Stimulated activated naive B cell treated with anti-CD40 and anti-IgM and Interleukin-4, amounts not matched to agents 10 μg/mL and 1 μg/mL and 100 μg/mL, for 72 hours (primary cell): ENCODE measurements at regions not wholly inside any gene's neighbourhood (a gene's known extent, or its start where the extent isn't known, plus 50 kb on each side); places are given as distances from the start of the nearest gene placed in this dataset.
"Not testable (repeated sequence)": the region's sequence is repeated elsewhere in the genome, so short reads cannot be mapped to it uniquely, and the experiment has no call there.

Source experiments
- ATAC-seq, 2 donors: fragments of 150-1000 bp; cut with Tn5 transposase; replicated peaks; 2 replicates each; pipeline ENCODE4 v1.10.0; 2021; ENCODE audit warnings: moderate library complexity in 1 of 2
- DNase-seq: peaks from one replicate; pipeline ENCODE4 v3.0.0; 2021
- H3K27ac Mint-ChIP-seq: one replicate; pipeline ENCODE4 v1.8.0; 2022; ENCODE audit warnings: mild to moderate bottlenecking, mixed read lengths
- H3K27me3 Mint-ChIP-seq, 2 donors: one replicate each; pipeline ENCODE4 v1.8.0; 2022; ENCODE audit warnings: mixed read lengths in 2 of 2
- H3K36me3 Mint-ChIP-seq, 2 donors: one replicate each; pipeline ENCODE4 v1.8.0; 2022; ENCODE audit warnings: mixed read lengths in 2 of 2, mild to moderate bottlenecking in 1 of 2
- H3K4me1 Mint-ChIP-seq, 2 donors: one replicate each; pipeline ENCODE4 v1.8.0; 2022; ENCODE audit warnings: mixed read lengths in 2 of 2, mild to moderate bottlenecking in 1 of 2
- H3K4me3 Mint-ChIP-seq, 2 donors: one replicate each; pipeline ENCODE4 v1.8.0; 2022; ENCODE audit warnings: mild to moderate bottlenecking in 2 of 2, mixed read lengths in 2 of 2, moderate library complexity in 1 of 2
- H3K9me3 Mint-ChIP-seq, 2 donors: one replicate each; pipeline ENCODE4 v1.8.0; 2022; ENCODE audit warnings: mixed read lengths in 2 of 2, mild to moderate bottlenecking in 1 of 2

DNA sequence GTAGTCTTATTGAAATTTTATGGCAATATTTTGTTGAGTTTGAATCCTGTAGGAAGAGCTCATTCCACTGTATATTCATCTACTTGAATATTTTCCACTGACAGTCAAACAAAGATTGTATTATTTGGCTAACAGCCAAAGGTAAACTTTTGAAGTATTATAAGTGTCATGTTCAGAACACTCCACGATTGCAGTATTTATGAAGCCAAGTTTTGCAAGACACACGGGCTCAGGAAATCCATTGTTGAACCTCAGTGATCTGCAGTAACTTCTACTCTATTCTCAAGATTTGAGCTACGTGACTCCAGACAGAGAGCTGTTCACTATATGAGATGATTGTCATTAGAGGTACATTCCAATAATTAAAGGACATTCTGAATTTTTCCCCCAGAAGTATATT, 302.7 kb upstream of the ADGRL3 start:
- Mint-ChIP-seq H3K27ac (no peak overlapping the region), H3K4me3 (no peak overlapping the region), H3K36me3 (no peaks in the 10 kb centered on the region), H3K9me3 (peaks cover 0 to 3% of the 10 kb centered on the region in 2 donors), H3K4me1 (no peaks in the 10 kb centered on the region), H3K27me3 (no peaks in the 10 kb centered on the region)
- ATAC-seq = no peak
- DNase-seq = no peak

DNA sequence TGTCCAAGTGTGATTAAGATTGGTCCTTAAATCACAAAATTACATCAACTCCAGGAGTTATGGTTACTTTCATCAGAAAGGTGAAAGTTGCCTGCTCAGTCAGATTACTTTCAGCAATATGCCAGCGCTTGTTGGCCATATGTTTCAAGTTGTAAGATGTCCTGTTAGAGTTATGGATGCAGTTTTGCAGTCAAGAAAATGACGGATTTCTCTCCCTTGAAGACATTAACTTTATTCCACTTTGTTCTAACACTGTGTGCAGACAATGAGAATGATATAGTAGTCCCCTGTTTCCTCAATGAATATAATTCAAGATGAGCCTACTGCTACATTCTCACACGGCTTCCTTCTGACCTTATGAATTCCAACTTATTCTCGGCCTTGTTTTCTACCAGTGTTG, 295.0 kb upstream of the ADGRL3 start:
- no peaks in the 10 kb centered on the region for H3K27me3 Mint-ChIP-seq
- no peaks in the 10 kb centered on the region for H3K36me3 Mint-ChIP-seq
- DNase-seq (no peak), ATAC-seq (no peak)
- H3K4me1 Mint-ChIP-seq = no peaks in the 10 kb centered on the region
- H3K4me3 Mint-ChIP-seq = no peak overlapping the region
- no peak overlapping the region for H3K27ac Mint-ChIP-seq
- H3K9me3 Mint-ChIP-seq = peaks cover 4 to 7% of the 10 kb centered on the region in 2 donors

DNA sequence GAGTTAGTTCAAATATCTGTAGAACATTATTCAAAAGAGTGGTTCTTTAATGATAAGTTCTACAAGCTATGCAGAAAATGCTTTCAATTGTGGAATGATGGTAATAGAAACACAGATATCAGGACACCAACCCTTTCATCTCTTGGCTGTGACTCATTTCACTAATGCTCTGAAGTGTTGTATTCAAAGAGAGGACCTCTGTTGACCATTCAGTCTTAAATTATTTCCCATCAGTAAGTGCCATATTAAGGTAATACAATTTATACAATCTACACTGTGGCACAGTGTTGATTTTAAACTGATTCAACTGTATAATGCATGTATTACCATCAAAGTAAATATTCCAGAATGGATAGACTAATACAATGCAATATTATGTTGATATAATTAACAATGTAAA, 289.0 kb upstream of the ADGRL3 start:
- no peak for ATAC-seq
- Mint-ChIP-seq H3K27me3 (no peaks in the 10 kb centered on the region), H3K4me1 (no peaks in the 10 kb centered on the region), H3K9me3 (peaks cover 2 to 7% of the 10 kb centered on the region in 2 donors), H3K27ac (no peak overlapping the region), H3K36me3 (no peaks in the 10 kb centered on the region), H3K4me3 (no peak overlapping the region)
- no peak for DNase-seq

DNA sequence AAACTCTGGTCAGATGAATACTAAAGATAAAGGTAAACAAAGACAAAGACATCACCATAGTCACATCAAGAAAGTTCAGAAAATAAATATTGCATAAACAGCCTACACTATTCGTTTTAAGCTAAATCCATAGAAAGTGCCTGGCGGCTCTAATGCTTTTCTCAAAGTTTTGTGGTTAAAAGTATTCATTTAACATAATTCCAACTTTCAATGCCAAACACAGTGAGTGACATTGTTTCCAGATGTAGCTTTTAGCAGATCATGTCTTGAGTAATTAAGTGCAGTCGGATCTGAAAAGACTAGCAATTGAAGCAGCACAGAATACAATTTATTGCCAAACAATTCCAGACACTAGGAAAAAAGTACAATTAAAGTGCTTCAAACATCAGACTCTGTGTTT, 287.1 kb upstream of the ADGRL3 start:
- no peaks in the 10 kb centered on the region for H3K4me1 Mint-ChIP-seq
- H3K9me3 Mint-ChIP-seq = peaks cover 4 to 7% of the 10 kb centered on the region in 2 donors
- ATAC-seq (no peak), DNase-seq (no peak)
- H3K27ac Mint-ChIP-seq = no peak overlapping the region
- no peaks in the 10 kb centered on the region for H3K27me3 Mint-ChIP-seq
- H3K36me3 Mint-ChIP-seq = no peaks in the 10 kb centered on the region
- H3K4me3 Mint-ChIP-seq = no peak overlapping the region

DNA sequence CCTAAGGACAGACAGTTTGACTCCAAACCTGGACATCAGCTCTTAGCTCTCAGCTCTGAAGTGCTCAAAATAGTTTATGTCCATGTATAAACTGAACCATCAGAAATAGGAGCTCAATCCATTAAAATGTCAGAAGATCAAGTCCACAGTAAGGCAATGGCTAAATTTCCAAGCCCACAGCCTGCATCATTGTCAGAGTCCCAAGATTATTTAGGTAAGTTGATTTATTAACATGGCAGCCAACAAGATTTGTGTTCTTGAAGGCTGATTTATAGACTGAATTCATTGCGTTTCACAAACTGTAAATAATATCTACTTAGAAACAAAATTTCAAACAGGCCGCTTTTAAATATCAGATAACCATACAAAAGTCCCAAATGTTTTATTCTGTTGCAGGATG, 286.5 kb upstream of the ADGRL3 start:
- DNase-seq (no peak), ATAC-seq (no peak)
- no peak overlapping the region for H3K4me3 Mint-ChIP-seq
- H3K4me1 Mint-ChIP-seq = no peaks in the 10 kb centered on the region
- H3K27me3 Mint-ChIP-seq = no peaks in the 10 kb centered on the region
- peaks cover 4 to 7% of the 10 kb centered on the region in 2 donors for H3K9me3 Mint-ChIP-seq
- no peak overlapping the region for H3K27ac Mint-ChIP-seq
- H3K36me3 Mint-ChIP-seq = no peaks in the 10 kb centered on the region

DNA sequence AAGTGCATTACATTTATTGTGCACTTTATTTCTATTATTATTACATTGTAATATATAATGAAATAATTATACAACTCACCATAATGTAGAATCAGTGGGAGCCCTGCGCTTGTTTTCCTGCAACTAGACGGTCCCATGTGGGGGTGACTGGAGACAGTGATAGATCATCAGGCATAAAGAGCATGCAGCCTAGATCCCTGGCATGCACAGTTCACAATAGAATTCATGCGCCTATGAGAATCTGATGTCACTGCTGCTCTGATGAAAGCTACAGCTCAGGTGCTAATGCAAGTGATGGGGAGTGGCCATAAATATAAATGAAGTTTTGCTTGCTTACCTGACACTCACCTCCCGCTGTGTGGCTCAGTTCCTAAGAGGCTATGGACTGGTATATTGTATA, 278.4 kb upstream of the ADGRL3 start:
- not testable (repeated sequence) for H3K27ac Mint-ChIP-seq, H3K27me3 Mint-ChIP-seq, H3K9me3 Mint-ChIP-seq, H3K4me1 Mint-ChIP-seq, H3K4me3 Mint-ChIP-seq, DNase-seq, H3K36me3 Mint-ChIP-seq, ATAC-seq

DNA sequence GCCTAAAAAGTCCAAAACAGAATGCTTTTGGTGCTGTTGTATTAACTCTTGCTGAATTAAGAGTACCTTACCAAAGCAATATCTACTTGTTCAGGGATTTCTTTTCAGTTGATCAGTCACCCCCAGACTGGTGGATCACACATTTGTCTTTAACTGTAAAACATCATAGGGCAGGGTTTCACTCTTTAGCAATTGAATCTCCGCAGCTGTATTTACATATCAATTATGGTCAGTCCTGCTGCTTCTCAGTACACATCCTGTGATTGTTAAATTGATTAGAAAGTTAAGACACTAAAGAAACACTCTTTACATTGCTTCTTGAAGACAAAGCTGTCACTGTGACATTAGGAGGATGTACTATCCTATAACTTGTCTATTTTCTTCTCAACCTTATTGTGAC, 277.1 kb upstream of the ADGRL3 start:
- no peak for ATAC-seq
- H3K36me3 Mint-ChIP-seq = no peaks in the 10 kb centered on the region

DNA sequence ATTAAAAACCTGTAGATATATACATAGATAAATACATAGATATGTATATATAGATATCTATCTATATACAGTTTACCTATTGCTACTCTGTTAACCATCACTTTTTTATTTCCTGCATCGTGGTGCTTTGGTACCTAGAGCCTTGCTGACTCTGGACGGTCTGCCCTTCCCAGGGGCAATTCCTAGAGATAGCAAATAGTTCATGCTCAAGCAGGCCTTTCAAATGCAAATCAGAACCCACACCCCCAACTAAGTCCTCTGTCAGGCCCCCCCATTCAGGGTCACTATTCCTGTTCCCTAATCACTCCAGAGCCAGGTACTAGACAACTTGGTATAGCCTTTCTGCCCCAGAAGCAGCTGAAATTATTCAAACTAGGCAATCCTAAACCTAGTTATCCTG, 273.5 kb upstream of the ADGRL3 start:
- H3K27me3 Mint-ChIP-seq = no peaks in the 10 kb centered on the region
- H3K36me3 Mint-ChIP-seq = no peaks in the 10 kb centered on the region
- no peak overlapping the region for H3K27ac Mint-ChIP-seq
- ATAC-seq = no peak
- no peak overlapping the region for H3K4me3 Mint-ChIP-seq
- peaks cover 0 to 4% of the 10 kb centered on the region in 2 donors for H3K9me3 Mint-ChIP-seq
- H3K4me1 Mint-ChIP-seq = no peaks in the 10 kb centered on the region
- DNase-seq = no peak

More for the DNA sequence above, 277.1 kb upstream of the ADGRL3 start:
- Mint-ChIP-seq H3K4me1 (no peaks in the 10 kb centered on the region), H3K4me3 (no peak overlapping the region), H3K27ac (no peak overlapping the region), H3K27me3 (no peaks in the 10 kb centered on the region), H3K9me3 (peaks cover 0 to 1% of the 10 kb centered on the region in 2 donors)
- DNase-seq = no peak

DNA sequence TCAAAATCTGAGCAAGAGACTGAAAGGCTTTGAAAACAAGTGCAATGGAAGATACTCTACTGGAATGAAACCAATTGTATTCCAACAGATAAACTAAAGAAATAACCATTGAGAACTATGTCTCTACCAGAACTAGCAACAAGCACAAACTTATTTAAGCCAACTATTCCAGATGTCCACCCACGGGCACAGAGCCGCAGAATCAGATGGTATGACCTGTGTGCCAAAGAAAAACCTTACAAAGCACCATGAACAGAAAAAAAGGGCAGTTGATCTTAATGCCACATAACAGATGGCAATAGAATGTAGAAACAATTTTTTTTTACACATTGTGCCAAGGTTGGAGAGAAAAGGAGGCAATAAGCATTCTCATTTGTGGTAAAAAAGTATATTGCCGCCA, 269.3 kb upstream of the ADGRL3 start:
- Mint-ChIP-seq H3K4me3 (no peak overlapping the region), H3K9me3 (peaks cover 0 to 4% of the 10 kb centered on the region in 2 donors), H3K27ac (no peak overlapping the region), H3K4me1 (no peaks in the 10 kb centered on the region), H3K36me3 (no peaks in the 10 kb centered on the region), H3K27me3 (no peaks in the 10 kb centered on the region)
- DNase-seq = no peak
- no peak for ATAC-seq

DNA sequence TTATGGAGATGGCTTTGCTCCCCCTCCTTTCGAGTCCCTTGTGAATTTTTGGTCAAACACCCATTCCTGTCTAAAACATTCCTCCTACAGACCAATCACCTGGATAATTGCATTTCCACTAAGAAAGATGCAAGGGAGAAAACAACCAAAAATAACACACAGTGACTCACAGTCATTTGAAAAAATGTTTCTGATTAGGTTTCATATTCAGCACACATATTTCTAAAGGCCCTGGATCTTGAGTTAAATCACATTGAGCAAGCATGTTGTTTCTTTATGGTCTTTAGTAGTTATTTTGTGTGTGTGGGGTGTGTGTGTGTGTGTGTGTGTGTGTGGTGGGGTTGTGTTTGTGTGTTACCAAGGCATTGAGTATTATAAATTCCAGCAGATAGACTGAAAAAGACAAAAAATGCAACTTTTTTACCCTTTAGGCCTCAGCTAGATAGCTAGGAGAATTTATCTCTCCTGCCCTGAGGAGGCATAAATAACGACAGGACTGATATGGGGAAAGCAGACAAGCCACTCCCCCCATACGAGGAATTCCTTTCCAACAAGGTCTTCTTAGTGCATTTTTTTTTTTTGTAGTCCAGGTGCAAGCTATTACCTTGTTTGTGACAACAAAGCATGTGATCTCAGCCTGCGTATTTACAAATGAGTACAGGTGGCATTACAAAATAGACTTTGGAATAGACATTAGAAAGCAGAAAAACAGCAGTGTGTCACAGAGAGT, 265.4 kb upstream of the ADGRL3 start:
- Mint-ChIP-seq H3K4me1 (no peaks in the 10 kb centered on the region), H3K27me3 (no peaks in the 10 kb centered on the region), H3K4me3 (no peak overlapping the region), H3K9me3 (peaks cover 0 to 3% of the 10 kb centered on the region in 2 donors), H3K36me3 (no peaks in the 10 kb centered on the region), H3K27ac (no peak overlapping the region)
- ATAC-seq (no peak), DNase-seq (no peak)

DNA sequence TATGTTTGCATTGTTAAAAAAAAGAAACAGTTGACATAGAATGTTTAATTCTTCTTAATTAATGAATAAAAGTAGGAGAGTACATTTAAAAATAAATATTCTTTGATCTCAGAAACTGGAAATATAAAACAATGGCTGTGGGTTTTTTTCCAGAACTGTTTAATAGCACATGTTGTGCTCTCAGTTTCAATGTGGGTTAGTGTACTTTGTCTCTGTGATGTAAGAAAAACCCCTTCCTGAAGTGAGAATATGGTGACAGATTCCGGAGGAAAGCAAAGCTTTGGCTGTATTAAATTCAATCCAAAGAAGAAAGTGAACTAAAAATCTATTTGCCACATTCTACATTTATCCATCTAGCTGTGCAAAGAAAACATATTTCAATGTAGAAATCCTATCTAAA, 261.9 kb upstream of the ADGRL3 start:
- ATAC-seq = no peak
- Mint-ChIP-seq H3K27ac (no peak overlapping the region), H3K36me3 (no peaks in the 10 kb centered on the region), H3K4me3 (no peak overlapping the region), H3K9me3 (no peaks in the 10 kb centered on the region), H3K27me3 (no peaks in the 10 kb centered on the region), H3K4me1 (no peaks in the 10 kb centered on the region)
- no peak for DNase-seq

DNA sequence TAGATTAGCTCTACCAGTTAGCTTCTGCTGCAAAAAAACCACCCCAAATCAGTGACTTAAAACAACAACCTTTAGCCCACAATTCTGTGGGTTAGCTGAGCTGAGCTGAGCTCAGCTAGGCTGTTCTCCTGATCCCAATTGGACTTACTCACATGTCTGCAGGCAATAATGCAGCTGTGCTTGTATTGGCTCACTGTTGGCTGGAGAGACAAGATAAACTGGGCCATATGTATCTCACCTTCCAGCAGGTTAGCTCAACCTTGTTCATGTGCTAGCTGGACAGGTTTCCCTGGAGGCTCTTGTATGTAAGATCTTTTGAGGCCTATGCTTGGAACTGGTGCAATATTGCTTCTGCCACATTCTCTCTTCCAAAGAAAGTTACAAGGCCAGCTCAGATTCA, 261.5 kb upstream of the ADGRL3 start:
- Mint-ChIP-seq H3K36me3 (no peaks in the 10 kb centered on the region), H3K27me3 (no peaks in the 10 kb centered on the region), H3K27ac (no peak overlapping the region), H3K9me3 (peaks cover 0 to 2% of the 10 kb centered on the region in 2 donors), H3K4me1 (no peaks in the 10 kb centered on the region), H3K4me3 (no peak overlapping the region)
- DNase-seq (no peak), ATAC-seq (no peak)

DNA sequence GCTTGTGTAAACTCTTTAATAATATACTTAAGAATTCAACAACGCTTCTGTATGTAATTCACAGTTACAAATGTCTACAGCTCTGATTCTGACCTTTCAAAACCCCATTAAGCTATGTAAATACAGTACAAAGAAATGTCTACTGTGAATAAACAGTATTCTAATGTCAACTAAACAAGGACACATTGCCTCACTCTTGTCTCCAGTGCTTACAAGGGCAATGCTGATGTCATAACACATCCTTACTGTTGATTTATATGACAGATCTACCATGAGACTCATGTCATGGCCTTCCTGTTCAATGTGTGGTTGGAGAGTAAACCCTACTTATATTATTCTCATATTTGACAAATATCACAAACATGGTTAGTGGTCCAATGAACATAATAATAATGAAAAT, 256.1 kb upstream of the ADGRL3 start:
- no peaks in the 10 kb centered on the region for H3K27me3 Mint-ChIP-seq
- no peak overlapping the region for H3K4me3 Mint-ChIP-seq
- ATAC-seq = no peak

DNA sequence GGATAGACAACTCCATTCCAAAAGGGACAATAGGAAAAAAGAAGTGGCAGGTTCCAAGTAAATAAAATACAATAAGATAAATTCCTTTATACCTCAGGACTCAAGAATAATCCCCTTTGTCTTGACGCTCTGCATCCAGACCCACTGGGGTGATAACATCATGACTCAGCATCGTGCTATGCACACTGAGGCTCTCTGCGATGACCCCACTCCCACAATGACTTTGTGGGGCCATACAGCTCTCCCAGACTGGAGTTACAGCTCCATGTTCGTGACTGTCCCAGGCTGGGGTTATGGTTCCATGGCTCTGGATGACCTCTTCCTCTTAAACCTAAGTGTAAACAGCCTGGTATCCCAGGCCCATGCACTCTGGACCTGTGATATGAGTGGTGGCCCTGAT, 254.5 kb upstream of the ADGRL3 start:
- Mint-ChIP-seq H3K27ac (no peak overlapping the region), H3K4me1 (no peaks in the 10 kb centered on the region), H3K9me3 (peaks cover 0 to 3% of the 10 kb centered on the region in 2 donors), H3K4me3 (no peak overlapping the region), H3K36me3 (no peaks in the 10 kb centered on the region), H3K27me3 (no peaks in the 10 kb centered on the region)
- no peak for ATAC-seq
- no peak for DNase-seq

More for the DNA sequence above, 256.1 kb upstream of the ADGRL3 start:
- Mint-ChIP-seq H3K36me3 (no peaks in the 10 kb centered on the region), H3K27ac (no peak overlapping the region), H3K9me3 (peaks cover 0 to 3% of the 10 kb centered on the region in 2 donors), H3K4me1 (no peaks in the 10 kb centered on the region)
- DNase-seq = no peak

DNA sequence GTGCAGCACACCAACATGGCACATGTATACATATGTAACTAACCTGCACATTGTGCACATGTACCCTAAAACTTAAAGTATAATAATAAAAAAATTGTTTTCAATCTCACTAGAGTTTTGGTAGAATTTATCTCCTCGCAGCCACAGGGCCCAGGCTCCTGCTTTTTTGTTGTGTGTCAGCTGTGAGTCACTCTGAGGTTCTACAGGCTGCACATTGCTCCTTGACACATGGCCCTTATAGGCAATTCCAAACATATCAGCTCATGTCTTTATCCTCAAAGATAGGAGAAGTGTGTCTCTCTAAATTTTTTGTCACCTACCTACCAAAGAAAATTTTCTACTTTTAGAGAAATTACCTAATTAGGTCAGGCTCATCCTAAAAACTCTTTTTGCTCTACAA, 252.1 kb upstream of the ADGRL3 start:
- Mint-ChIP-seq H3K36me3 (no peaks in the 10 kb centered on the region), H3K4me1 (no peaks in the 10 kb centered on the region), H3K4me3 (no peak overlapping the region), H3K9me3 (peaks cover 0 to 3% of the 10 kb centered on the region in 2 donors), H3K27me3 (no peaks in the 10 kb centered on the region), H3K27ac (no peak overlapping the region)
- ATAC-seq (no peak), DNase-seq (no peak)

DNA sequence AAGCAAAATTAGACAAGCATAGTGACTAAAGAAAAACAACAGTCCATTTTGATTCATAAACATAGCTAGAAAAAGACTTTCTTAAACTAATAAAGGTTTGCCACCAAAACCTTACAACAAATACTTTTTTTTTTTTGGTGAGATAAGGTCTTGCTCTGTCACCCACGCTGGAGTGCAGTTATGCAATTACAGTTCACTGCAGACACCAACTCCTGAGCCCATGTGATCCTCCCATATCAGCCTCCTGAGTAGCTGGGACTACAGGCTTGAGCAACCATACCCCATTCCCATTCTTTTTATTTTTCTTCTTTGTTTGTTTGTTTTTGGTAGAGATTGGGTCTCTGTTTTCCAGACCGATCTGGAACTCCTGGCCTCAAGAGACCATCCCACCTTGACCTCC, 247.2 kb upstream of the ADGRL3 start:
- no peaks in the 10 kb centered on the region for H3K27me3 Mint-ChIP-seq
- H3K9me3 Mint-ChIP-seq = peaks cover 1 to 3% of the 10 kb centered on the region in 2 donors
- DNase-seq = no peak
- H3K36me3 Mint-ChIP-seq = no peaks in the 10 kb centered on the region
- H3K4me3 Mint-ChIP-seq = no peak overlapping the region
- no peak overlapping the region for H3K27ac Mint-ChIP-seq
- ATAC-seq = no peak
- no peaks in the 10 kb centered on the region for H3K4me1 Mint-ChIP-seq
